ENCODE measurements at regions not wholly inside any gene's neighbourhood (a gene's known extent, or its start where the extent isn't known, plus 50 kb on each side); places are given as distances from the start of the nearest gene placed in this dataset.

DNA sequence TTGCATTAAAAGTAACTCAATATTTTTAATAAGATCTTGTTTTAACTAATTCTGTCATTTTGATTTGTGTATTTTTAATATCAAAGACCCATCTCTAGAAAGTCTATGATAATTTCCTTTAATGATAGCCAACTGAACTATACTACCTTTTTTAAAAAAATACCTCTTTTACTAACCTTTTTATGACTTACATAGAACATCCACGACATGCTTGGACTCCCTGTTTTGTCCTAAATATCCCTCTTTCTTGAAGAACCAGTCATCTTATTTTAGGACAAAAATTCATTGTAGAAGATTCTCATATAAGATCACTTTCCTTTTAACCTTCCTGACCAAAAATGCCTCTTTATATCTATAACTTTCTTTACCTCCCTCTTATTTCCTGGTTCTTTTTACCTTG is 76.8 kb upstream of the GC start:
- TF ChIP-seq POLR2A (IDR thresholded peaks at IDR 0.05; ENCODE audit: low read length), result no peak
- TF ChIP-seq SMC3 (IDR thresholded peaks at IDR 0.05), result no peak
- no peak for TF ChIP-seq CTCF (IDR thresholded peaks at IDR 0.05)
- no peak for TF ChIP-seq MAX (IDR thresholded peaks at IDR 0.05)

Data from A549 (cell line).